Heart right ventricle (tissue), 16 donors: ENCODE measurements at regions not wholly inside any gene's neighbourhood (a gene's known extent, or its start where the extent isn't known, plus 50 kb on each side); places are given as distances from the start of the nearest gene placed in this dataset.
"Not testable (repeated sequence)": the region's sequence is repeated elsewhere in the genome, so short reads cannot be mapped to it uniquely, and the experiment has no call there.

Experiments
- ATAC-seq, 8 donors: fragments of 200-7000 bp; cut with Tn5 transposase; one replicate each; pipeline ENCODE4 v1.9.1; 2020; ENCODE audit warnings: mild to moderate bottlenecking in 8 of 8, moderate library complexity in 8 of 8, moderate number of reproducible peaks in 1 of 8
- DNase-seq, 2 donors: peaks; one replicate each; pipeline ENCODE4 v3.0.0-alpha.2; 2020
- H3K27ac ChIP-seq, 10 donors: fragments of 200-600 bp; sonication (generic) in 2 of 10; one replicate each; pipeline versions ENCODE4 v1.5.0 to v1.8.0; 2020 to 2022; ENCODE audit warnings: mild to moderate bottlenecking in 3 of 10
- H3K27me3 ChIP-seq, 7 donors: fragments of 200-600 bp; one replicate each; pipeline ENCODE4 v1.8.0; 2021 to 2022; ENCODE audit warnings: mild to moderate bottlenecking in 2 of 7
- H3K36me3 ChIP-seq, 9 donors: fragments of 200-600 bp; sonication (generic) in 1 of 9; one replicate each; pipeline versions ENCODE4 v1.5.0 to v1.8.0; 2020 to 2022; ENCODE audit warnings: mild to moderate bottlenecking in 2 of 9
- H3K4me1 ChIP-seq, 9 donors: fragments of 200-600 bp; sonication (generic) in 1 of 9; one replicate each; pipeline versions ENCODE4 v1.5.0 to v1.8.0; 2020 to 2022; ENCODE audit warnings: mild to moderate bottlenecking in 4 of 9
- H3K4me3 ChIP-seq, 10 donors: fragments of 200-600 bp; sonication (generic) in 2 of 10; one replicate each; pipeline versions ENCODE4 v1.5.0 to v1.8.0; 2020 to 2022; ENCODE audit warnings: mild to moderate bottlenecking in 7 of 10, moderate library complexity in 2 of 10
- H3K9me3 ChIP-seq, 11 donors: fragments of 200-600 bp in 10 of 11; sonication (generic) in 2 of 11; one replicate each; pipeline versions ENCODE4 v1.5.0 to v1.8.0; 2013 to 2022; ENCODE audit warnings: mild to moderate bottlenecking in 2 of 11, control low read depth in 1 of 11, moderate library complexity in 1 of 11
- CTCF ChIP-seq, 9 donors: fragments of 200-600 bp; sonication (generic) in 2 of 9; IDR thresholded peaks; one replicate each; pipeline versions ENCODE4 v1.5.0 to v1.8.0; 2021 to 2022; ENCODE audit warnings: antibody characterized with exemption in 9 of 9, mild to moderate bottlenecking in 5 of 9, moderate library complexity in 1 of 9
- WGBS, 2 donors: extraction: QIAGEN DNeasy Blood & Tissue Kit; methylation state at CpG; one replicate each; pipeline ENCODE4 v1.1.7; 2013; ENCODE audit warnings: inconsistent platforms in 1 of 2; 5-methylcytosine and 5-hydroxymethylcytosine counted together
- intact Hi-C, 10 donors: fragments of 100-400 bp; cut with DNase I; formaldehyde crosslinking; loops; one replicate each; pipeline versions ENCODE4 v1.11.1 to v1.14.2; 2022
- donor health status: Arrhythmogenic right ventricular cardiomyopathy.
- donor health status: ischemic (EF 13 %, LVEDD 7.1; RV severe dilation, severe dysfunction).
- donor health status: healthy with polysubstance abuse.
- donor health status: DM: no; HTN: yes; CAD: no.
- donor health status: DM: no; HTN: no; CAD: no.
- donor health status: ischemic (EF 25% LVEDD 6.9; RV normal size, moderate dysfunction).
- donor health status: ischemic (EF 25% LVEDD 5.7; RV mildly dilated, moderate dysfunction).
- donor health status: healthy.
- donor health status: DM: yes; HTN: yes; CAD: no.
- donor health status: Ischemic cardiomyopathy.
- donor health status: ischemic (EF 35%, LVEDD 5.7; RV mildly dilated, moderate dysfunction).
- donor health status: nonischemic (EF 11% LVEDD 7.7; RV severe dilation, severe dysfunction).
- donor health status: DM: yes; HTN: yes; CAD: no.
- donor health status: PGD.
- donor health status: ischemic (EF 29% LVEDD 5.4; RV normal size, mild dysfunction).
- donor health status: nonischemic (EF 23%, LVEDD 6.1; RV moderate dilation, normal function).

GRCh38 chr7:53476566-53476965, 441.1 kb downstream of the POM121L12 start:
- Histone ChIP-seq H3K27me3 (no peaks in the 10 kb centered on the region), H3K27ac (no peak overlapping the region), H3K4me3 (no peak overlapping the region), H3K9me3 (peaks cover 0 to 9% (median 0%) of the 10 kb centered on the region in 11 donors), H3K36me3 (no peaks in the 10 kb centered on the region), H3K4me1 (no peaks in the 10 kb centered on the region)
- TF ChIP-seq CTCF (IDR thresholded peaks at IDR 0.05), result no peak
- intact Hi-C loops, result loop anchor here in 1 of 10 donors (10.0 kb wide), 1 partner anchor 58 kb away; no protein-coding TSS in a partner anchor
- WGBS, 2 donors, result 84 to 91% methylated on average over 3 of the region's 3 CpGs
- no peak for DNase-seq
- no peak for ATAC-seq

- Histone ChIP-seq H3K36me3 (no peaks in the 10 kb centered on the region), H3K27me3 (no peaks in the 10 kb centered on the region)
- WGBS, 2 donors, result 72 to 79% methylated on average over 6 of the region's 6 CpGs
Observed at GRCh38 chr7:53485354-53485753, 449.9 kb downstream of the POM121L12 start.

GRCh38 chr7:53491051-53491450, 455.6 kb downstream of the POM121L12 start:
- Histone ChIP-seq H3K9me3 (peaks cover 0 to 19% (median 0%) of the 10 kb centered on the region in 11 donors), H3K27ac (no peak overlapping the region), H3K36me3 (no peaks in the 10 kb centered on the region), H3K4me1 (no peaks in the 10 kb centered on the region), H3K4me3 (no peak overlapping the region), H3K27me3 (no peaks in the 10 kb centered on the region)
- 94% methylated on average over 6 of the region's 6 CpGs for WGBS, 2 donors
- intact Hi-C loops, result no loop called here
- ATAC-seq (no peak), DNase-seq (no peak)
- no peak for TF ChIP-seq CTCF (IDR thresholded peaks at IDR 0.05)

More at GRCh38 chr7:53485354-53485753, 449.9 kb downstream of the POM121L12 start:
- intact Hi-C loops, result loop anchor here in 2 of 10 donors (10.0 kb wide), 2 partner anchors 61 to 89 kb away; no protein-coding TSS in a partner anchor
- ATAC-seq (no peak), DNase-seq (no peak)
- Histone ChIP-seq H3K4me3 (no peak overlapping the region), H3K4me1 (no peaks in the 10 kb centered on the region), H3K9me3 (peaks cover 0 to 13% (median 0%) of the 10 kb centered on the region in 11 donors), H3K27ac (no peak overlapping the region)
- no peak for TF ChIP-seq CTCF (IDR thresholded peaks at IDR 0.05)

GRCh38 chr7:53495181-53495580, 459.7 kb downstream of the POM121L12 start:
- DNase-seq, H3K4me3 ChIP-seq, ATAC-seq, intact Hi-C loops, H3K4me1 ChIP-seq, H3K36me3 ChIP-seq, H3K27ac ChIP-seq, H3K27me3 ChIP-seq: not testable (repeated sequence)
- WGBS, 2 donors, result 93 to 97% methylated on average over 18 to 20 of the region's 20 CpGs
- H3K9me3 ChIP-seq, result peaks cover 0 to 34% (median 0%) of the 10 kb centered on the region in 11 donors

- Histone ChIP-seq H3K27ac (no peak overlapping the region), H3K36me3 (no peaks in the 10 kb centered on the region), H3K9me3 (peaks cover 0 to 23% (median 0%) of the 10 kb centered on the region in 11 donors), H3K4me1 (no peaks in the 10 kb centered on the region), H3K4me3 (no peak overlapping the region), H3K27me3 (no peaks in the 10 kb centered on the region)
- intact Hi-C loops, result no loop called here
- 76 to 80% methylated on average over 1 of the region's 1 CpG for WGBS, 2 donors
- DNase-seq (no peak), ATAC-seq (no peak)
- no peak for TF ChIP-seq CTCF (IDR thresholded peaks at IDR 0.05)
Observed at GRCh38 chr7:53500076-53500475, 464.6 kb downstream of the POM121L12 start.
